Colonic mucosa (tissue), 4 donors: ENCODE measurements at regions not wholly inside any gene's neighbourhood (a gene's known extent, or its start where the extent isn't known, plus 50 kb on each side); places are given as distances from the start of the nearest gene placed in this dataset.

Source experiments
- DNase-seq: peaks from one replicate; pipeline ENCODE4 v3.0.0-alpha.2; 2020
- H3K27ac ChIP-seq: fragments of 200-600 bp; one replicate; pipeline ENCODE4 v1.8.0; 2021
- H3K27me3 ChIP-seq: fragments of 200-600 bp; one replicate; pipeline ENCODE4 v1.8.0; 2021
- H3K36me3 ChIP-seq: fragments of 200-600 bp; one replicate; pipeline ENCODE4 v1.8.0; 2021
- H3K4me1 ChIP-seq: fragments of 200-600 bp; one replicate; pipeline ENCODE4 v1.8.0; 2021; ENCODE audit warnings: mild to moderate bottlenecking
- H3K4me3 ChIP-seq: fragments of 200-600 bp; one replicate; pipeline ENCODE4 v1.8.0; 2021
- H3K9ac ChIP-seq, 2 donors: one replicate each; pipeline ENCODE4 v1.7.0; 2013; ENCODE audit warnings: control low read depth in 2 of 2, low read depth in 2 of 2, low read length in 2 of 2
- H3K9me3 ChIP-seq: fragments of 200-600 bp; one replicate; pipeline ENCODE4 v1.8.0; 2021
- intact Hi-C: fragments of 100-400 bp; cut with DNase I; formaldehyde crosslinking; loops from one replicate; pipeline ENCODE4 v1.14.1; 2022
- TF ChIP-seq, protein P1 (sequence below): fragments of 200-600 bp; IDR thresholded peaks from one replicate; pipeline ENCODE4 v1.8.0; 2022; ENCODE audit warnings: antibody characterized with exemption, mild to moderate bottlenecking
- donor health status: healthy.
- donor health status: DM: no; HTN: no; CAD: no.
- donor health status: DM: no; HTN: no; CAD: no.

DNA sequence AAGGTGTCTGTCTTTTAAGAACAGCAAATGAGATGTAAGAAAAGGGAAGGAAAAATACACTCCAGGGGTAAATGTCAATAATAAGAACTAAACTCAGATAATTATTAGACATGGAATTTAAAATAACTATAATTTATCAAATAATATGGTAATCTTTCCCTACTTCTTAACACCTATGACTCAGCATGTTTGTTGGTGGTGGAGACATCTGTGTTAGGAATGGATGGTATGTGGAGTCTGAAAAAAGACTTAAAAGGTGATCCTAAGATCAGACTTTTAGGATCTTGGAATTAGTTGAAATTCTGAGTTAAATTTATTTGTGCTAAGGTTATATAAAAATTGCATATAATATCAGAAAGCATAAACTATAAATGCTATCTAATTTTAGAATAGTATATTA is 915.1 kb downstream of the SLITRK5 start:
- TF ChIP-seq, protein P1, sequence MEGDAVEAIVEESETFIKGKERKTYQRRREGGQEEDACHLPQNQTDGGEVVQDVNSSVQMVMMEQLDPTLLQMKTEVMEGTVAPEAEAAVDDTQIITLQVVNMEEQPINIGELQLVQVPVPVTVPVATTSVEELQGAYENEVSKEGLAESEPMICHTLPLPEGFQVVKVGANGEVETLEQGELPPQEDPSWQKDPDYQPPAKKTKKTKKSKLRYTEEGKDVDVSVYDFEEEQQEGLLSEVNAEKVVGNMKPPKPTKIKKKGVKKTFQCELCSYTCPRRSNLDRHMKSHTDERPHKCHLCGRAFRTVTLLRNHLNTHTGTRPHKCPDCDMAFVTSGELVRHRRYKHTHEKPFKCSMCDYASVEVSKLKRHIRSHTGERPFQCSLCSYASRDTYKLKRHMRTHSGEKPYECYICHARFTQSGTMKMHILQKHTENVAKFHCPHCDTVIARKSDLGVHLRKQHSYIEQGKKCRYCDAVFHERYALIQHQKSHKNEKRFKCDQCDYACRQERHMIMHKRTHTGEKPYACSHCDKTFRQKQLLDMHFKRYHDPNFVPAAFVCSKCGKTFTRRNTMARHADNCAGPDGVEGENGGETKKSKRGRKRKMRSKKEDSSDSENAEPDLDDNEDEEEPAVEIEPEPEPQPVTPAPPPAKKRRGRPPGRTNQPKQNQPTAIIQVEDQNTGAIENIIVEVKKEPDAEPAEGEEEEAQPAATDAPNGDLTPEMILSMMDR = no peak
- no peak overlapping the region for H3K9ac ChIP-seq
- intact Hi-C loops = no loop called here
- H3K4me1 ChIP-seq = no peaks in the 10 kb centered on the region
- no peak overlapping the region for H3K4me3 ChIP-seq
- DNase-seq = no peak
- H3K27ac ChIP-seq = no peak overlapping the region
- no peaks in the 10 kb centered on the region for H3K27me3 ChIP-seq
- H3K9me3 ChIP-seq = no peaks in the 10 kb centered on the region
- no peaks in the 10 kb centered on the region for H3K36me3 ChIP-seq

DNA sequence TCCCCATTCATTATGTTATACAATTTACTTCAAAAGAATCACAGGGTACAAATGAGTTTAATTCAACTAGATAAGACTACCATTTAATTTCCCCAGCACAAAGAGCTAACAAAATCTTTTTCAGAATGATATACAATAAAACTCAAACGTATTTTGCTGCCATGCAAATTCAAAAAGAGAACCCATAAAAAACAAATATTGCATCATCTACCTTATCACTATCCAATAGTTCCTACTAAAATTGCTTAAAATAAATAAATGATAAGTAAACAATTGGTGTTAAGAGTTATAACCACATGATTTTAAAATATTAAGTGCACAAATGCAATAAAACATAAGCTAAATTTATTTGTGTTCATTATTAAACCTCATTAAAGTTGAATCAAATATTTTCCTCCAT is 919.4 kb downstream of the SLITRK5 start:
- no peak for DNase-seq
- Histone ChIP-seq H3K9ac (no peak overlapping the region), H3K4me1 (no peaks in the 10 kb centered on the region), H3K27me3 (no peaks in the 10 kb centered on the region), H3K9me3 (no peaks in the 10 kb centered on the region), H3K36me3 (no peaks in the 10 kb centered on the region), H3K4me3 (no peak overlapping the region), H3K27ac (no peak overlapping the region)
- TF ChIP-seq, protein P1 = no peak
- intact Hi-C loops = no loop called here

DNA sequence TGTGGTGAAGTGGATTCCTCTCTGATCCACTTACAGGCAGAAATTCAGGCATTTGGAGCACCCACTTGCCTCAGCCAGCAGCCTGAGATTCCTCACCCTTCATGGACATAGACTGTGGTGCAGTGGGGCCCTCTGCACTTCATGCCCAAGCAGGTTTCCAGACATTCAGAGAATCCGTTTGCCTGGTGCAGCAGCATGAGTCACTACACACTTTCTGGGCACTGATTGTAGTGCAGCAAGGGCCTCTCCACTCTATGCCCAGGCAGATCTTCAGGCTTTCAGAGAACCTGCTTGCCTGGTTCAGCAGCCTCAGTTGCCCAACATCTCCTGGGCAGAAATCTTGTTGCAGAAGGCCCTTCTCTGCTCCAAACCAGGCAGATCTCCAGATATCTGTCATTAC is 920.9 kb downstream of the SLITRK5 start:
- Histone ChIP-seq H3K27ac (no peak overlapping the region), H3K4me3 (no peak overlapping the region), H3K9ac (no peak overlapping the region), H3K27me3 (no peaks in the 10 kb centered on the region), H3K9me3 (no peaks in the 10 kb centered on the region), H3K36me3 (no peaks in the 10 kb centered on the region), H3K4me1 (no peaks in the 10 kb centered on the region)
- intact Hi-C loops = no loop called here
- no peak for DNase-seq
- TF ChIP-seq, protein P1 = no peak

DNA sequence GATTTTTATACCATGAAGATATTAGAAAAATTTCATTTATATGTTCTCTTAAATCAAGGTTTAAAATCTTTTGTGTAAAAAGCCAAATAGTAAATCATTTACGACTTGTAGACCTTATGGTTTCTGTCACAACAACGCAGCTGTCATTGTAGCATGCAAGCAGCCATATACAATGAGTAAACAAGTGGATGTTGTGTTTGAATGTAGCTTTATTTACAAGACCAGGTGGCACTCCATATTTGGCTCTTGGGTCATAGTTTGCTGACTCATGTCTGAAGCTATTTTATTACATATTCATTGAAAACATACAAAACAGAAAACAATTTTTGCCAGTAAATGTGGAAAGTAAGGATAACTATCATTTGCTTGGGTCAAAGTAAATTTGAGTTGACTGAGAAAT is 930.8 kb downstream of the SLITRK5 start:
- intact Hi-C loops = no loop called here

DNA sequence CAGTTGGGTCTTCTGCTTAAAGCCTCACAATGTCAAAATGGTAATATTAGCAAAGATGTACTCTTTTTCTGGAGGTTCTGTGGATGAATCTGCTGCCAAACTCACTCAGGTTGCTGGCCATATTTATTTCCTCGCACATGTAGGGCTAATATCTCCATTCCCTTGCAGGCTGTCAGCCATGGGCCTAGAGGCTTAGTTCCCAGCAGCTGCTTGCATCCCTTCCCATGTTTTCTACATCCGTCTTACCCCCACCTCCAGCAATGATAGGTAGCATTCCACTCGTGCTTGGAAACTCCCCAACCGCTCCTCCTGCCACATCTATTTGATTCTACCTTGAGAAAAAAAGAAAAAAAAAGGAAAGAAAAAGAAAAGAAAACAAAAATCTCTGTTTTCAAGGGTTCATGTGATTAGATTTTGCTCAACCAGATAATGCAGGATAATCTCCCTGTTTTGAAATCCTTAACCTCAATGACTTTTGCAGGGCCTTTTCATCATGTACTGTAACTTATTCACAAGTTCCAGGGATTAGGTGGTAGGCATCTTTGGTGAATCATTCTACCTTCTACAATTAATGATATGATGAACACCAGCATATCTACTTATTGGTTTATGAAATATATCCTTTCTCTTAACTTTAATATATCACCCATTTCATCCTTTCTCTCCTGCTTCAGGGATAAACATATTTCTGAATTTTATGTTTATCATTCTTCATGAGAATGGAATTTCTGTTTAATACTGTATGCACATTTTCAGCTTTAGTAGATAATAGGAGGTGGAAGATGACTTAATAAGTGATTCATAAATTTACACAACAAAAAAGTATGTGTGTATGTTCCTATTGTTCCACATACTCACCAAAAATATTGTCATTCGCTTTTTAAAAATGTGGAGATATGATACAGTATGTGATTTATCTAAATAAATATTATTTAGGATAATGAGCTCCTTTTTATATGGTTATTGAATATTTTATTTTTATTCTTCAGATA is 931.9 kb downstream of the SLITRK5 start:
- TF ChIP-seq, protein P1 = no peak
- Histone ChIP-seq H3K9me3 (no peaks in the 10 kb centered on the region), H3K27me3 (no peaks in the 10 kb centered on the region), H3K27ac (no peak overlapping the region), H3K36me3 (no peaks in the 10 kb centered on the region), H3K4me3 (no peak overlapping the region), H3K9ac (no peak overlapping the region), H3K4me1 (no peaks in the 10 kb centered on the region)
- intact Hi-C loops = no loop called here
- no peak for DNase-seq

More for the DNA sequence above, 930.8 kb downstream of the SLITRK5 start:
- DNase-seq = no peak
- Histone ChIP-seq H3K27ac (no peak overlapping the region), H3K36me3 (no peaks in the 10 kb centered on the region), H3K9me3 (no peaks in the 10 kb centered on the region), H3K4me1 (no peaks in the 10 kb centered on the region), H3K9ac (no peak overlapping the region), H3K27me3 (no peaks in the 10 kb centered on the region), H3K4me3 (no peak overlapping the region)
- TF ChIP-seq, protein P1 = no peak
